GM12891 (cell line): ENCODE measurements at regions not wholly inside any gene's neighbourhood (a gene's known extent, or its start where the extent isn't known, plus 50 kb on each side); places are given as distances from the start of the nearest gene placed in this dataset.
"Not testable (repeated sequence)": the region's sequence is repeated elsewhere in the genome, so short reads cannot be mapped to it uniquely, and the experiment has no call there.

Source experiments
- DNase-seq: peaks from one replicate; pipeline ENCODE4 v3.0.0; 2011; ENCODE audit warnings: low spot score; ENCODE audit not compliant: insufficient read length
- FAIRE-seq: peaks from 2 replicates; lab custom pipeline; 2011; peaks lifted over from hg19 to GRCh38; lab: Jason Lieb, UNC
- PAX5 ChIP-seq: IDR thresholded peaks from 2 replicates; pipeline ENCODE4 v1.6.1; 2011; ENCODE audit warnings: low read length, moderate library complexity, mild to moderate bottlenecking; ENCODE audit not compliant: insufficient read depth, severe bottlenecking
- POLR2A ChIP-seq: IDR thresholded peaks from 2 replicates; pipeline ENCODE4 v1.6.1; 2011; ENCODE audit warnings: low read depth, low read length, control low read depth
- POLR2AphosphoS5 ChIP-seq: IDR thresholded peaks from 2 replicates; pipeline ENCODE4 v1.6.1; 2011; ENCODE audit warnings: low read depth, low read length, control low read depth
- POU2F2 ChIP-seq: IDR thresholded peaks from 2 replicates; pipeline ENCODE4 v1.6.1; 2011; ENCODE audit warnings: low read depth, mild to moderate bottlenecking, control low read depth, low read length, moderate library complexity
- SPI1 ChIP-seq: IDR thresholded peaks from 2 replicates; pipeline ENCODE4 v1.6.1; 2011; ENCODE audit warnings: low read depth, low read length, control low read depth
- TAF1 ChIP-seq: IDR thresholded peaks from 2 replicates; pipeline ENCODE4 v1.6.1; 2011; ENCODE audit warnings: low read depth, low read length, control low read depth

GRCh38 chr15:89023311-89023961 lies 64.8 kb upstream of the ABHD2 start:
- no peak for DNase-seq
- no peak for FAIRE-seq
- TF ChIP-seq POLR2A (no peak), POU2F2 (no peak), TAF1 (no peak), POLR2AphosphoS5 (no peak), SPI1 (no peak)

DNA sequence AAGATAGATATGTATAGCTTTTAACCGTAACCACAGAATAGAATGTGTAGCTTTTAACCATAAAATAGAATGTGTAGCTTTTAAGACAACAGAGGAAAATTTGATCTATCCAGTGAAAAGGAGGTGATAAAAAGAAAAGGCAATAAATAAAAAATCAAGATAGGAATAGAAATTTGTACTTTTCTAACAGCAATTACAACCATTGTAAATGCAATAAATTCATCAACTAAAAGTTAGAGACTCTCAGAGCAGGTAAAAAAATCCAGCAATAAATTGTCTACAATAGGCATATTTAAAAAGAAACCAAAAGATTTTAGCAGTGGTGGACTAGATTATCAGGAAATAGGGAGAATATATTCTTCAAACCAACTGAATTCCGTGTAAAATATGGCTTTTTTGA lies 63.8 kb upstream of the ABHD2 start:
- TF ChIP-seq POU2F2 (no peak), TAF1 (no peak), POLR2AphosphoS5 (no peak), PAX5 (no peak), POLR2A (no peak), SPI1 (no peak)
- DNase-seq (no peak), FAIRE-seq (no peak)

DNA sequence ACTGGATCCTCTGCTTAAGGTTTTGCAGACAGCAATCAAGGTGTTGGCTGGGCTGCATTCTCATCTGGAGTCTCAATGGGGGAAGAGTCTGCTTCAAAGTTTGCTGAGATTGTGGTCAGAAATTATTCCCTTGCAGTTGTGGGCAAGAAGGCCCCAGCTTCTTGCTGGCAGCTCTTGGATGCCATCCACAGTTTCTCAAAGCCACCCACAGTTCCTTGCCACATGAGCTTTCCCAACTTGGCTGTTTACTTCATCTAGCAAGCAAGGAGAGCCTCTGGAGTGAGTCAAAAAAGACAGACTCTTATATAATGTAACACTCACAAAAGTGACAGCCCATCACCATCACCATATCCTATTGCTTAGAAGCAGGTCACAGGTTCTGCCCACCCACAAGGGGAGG lies 62.1 kb upstream of the ABHD2 start:
- DNase-seq (no peak), FAIRE-seq (no peak)

GRCh38 chr15:89028036-89028435 lies 60.2 kb upstream of the ABHD2 start:
- FAIRE-seq = no peak
- no peak for TF ChIP-seq POLR2A
- no peak for TF ChIP-seq POU2F2
- TF ChIP-seq POLR2AphosphoS5 = no peak
- TF ChIP-seq PAX5 = no peak
- TF ChIP-seq TAF1 = no peak
- no peak for TF ChIP-seq SPI1
- no peak for DNase-seq

More for the DNA sequence above, 62.1 kb upstream of the ABHD2 start:
- no peak for TF ChIP-seq POU2F2

DNA sequence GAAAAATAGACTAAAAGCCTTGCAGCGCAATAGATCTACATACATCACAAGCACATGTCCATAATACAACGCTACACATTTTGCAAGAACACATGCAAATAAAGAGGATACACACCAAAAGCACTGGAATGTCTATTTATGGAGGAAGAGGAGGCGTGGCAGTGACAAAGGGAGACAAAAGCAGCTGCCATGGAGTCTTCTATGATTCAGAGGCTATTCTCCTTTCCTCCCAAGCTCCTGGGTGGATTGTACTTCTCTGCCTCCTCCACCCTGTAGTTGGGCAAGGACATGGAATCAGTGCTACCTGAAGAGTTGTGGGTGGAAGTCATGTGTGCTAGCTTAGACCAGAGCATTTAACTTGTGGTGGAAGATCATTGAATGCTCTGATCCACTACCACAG lies 57.9 kb upstream of the ABHD2 start:
- TF ChIP-seq POU2F2 (no peak), TAF1 (no peak), POLR2A (no peak), PAX5 (no peak), SPI1 (no peak), POLR2AphosphoS5 (no peak)
- FAIRE-seq (no peak), DNase-seq (no peak)

DNA sequence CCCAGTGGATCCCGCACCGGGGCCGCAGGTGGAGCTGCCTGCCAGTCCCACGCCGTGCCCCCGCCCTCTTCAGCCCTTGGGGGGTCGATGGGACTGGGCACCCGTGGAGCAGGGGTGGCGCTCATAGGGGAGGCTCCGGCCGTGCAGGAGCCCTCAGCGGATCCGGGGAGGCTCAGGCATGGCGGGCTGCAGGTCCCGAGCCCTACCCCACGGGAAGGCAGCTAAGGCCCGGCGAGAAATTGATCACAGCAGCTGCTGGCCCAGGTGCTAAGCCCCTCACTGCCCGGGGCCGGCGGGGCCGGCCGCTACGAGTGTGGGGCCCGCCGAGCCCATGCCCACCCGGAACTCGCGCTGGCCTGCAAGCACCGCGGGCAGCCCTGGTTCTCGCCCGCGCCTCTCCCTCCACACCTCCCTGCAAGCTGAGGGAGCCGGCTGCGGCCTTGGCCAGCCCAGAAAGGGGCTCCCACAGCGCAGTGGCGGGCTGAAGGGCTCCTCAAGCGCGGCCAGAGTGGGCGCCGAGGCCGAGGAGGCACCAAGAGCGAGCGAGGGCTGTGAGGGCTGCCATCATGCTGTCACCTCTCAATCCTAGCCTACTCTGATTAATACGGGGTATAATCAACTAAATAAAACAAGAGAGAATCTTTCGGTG lies 56.5 kb upstream of the ABHD2 start:
- not testable (repeated sequence) for DNase-seq, FAIRE-seq

DNA sequence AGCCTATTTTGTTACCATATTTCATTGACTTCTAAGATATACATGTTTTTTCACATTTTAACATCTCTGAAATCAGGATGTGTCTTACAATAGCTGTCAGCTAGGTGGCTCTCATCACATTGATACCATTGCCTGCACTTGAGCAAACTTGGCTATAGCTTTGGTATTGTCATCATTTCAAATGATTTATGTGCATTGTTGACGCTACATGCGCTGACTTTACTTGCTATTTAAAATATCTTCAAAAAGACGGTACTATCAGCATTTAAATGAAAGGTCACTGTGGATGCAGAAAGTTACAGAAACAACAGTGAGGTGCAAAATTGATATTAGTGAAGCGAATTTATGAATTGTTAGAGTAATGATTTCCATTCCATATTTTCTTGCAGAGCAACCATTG lies 54.0 kb upstream of the ABHD2 start:
- DNase-seq = no peak
- FAIRE-seq = no peak
- TF ChIP-seq POLR2A = no peak
- TF ChIP-seq SPI1 = no peak

- no peak for TF ChIP-seq TAF1
- no peak for TF ChIP-seq POU2F2
- TF ChIP-seq POLR2A = no peak
- TF ChIP-seq PAX5 = no peak
- no peak for TF ChIP-seq SPI1
- TF ChIP-seq POLR2AphosphoS5 = no peak
- FAIRE-seq (no peak), DNase-seq (no peak)
Measured at GRCh38 chr15:89035150-89035549, 53.1 kb upstream of the ABHD2 start.

DNA sequence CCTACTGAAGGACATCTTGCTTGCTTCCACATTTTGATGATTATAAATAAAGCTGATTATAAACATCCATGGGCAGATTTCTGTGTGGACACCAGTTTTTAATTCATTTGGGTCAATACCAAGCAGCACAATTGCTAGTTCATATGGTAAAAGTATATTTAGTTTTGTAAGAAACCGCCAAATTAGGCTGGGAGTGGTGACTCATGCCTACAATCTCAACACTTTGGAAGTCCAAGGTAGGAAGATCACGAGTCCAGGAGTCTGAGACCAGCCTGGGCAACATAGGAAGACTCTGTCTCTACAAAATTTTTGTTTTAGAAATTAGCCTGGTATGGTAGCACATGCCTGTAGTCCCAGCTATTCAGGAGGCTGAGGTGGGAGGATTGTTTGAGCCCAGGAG lies 52.6 kb upstream of the ABHD2 start:
- FAIRE-seq (no peak), DNase-seq (no peak)
- TF ChIP-seq POLR2A (no peak), SPI1 (no peak), POU2F2 (no peak), POLR2AphosphoS5 (no peak), TAF1 (no peak)

DNA sequence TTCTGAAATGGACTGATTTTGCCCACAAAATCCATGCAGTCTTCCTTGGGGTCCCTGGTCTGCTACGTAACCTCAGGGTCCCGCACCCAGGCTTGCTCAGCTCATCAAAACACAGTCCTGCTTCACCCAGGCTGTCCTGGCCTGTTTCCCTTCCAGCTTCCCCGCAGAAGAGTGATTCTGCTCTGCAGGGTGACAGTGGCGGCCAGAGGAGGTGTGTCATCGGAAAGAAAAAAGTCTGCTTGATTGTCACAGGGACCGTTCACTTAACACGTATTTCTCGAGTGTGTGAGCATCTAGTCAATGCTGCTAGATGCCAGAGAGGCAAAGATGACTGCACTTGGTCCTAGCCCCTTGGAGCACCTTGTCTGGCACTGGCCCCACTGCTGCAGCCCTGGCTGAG lies 50.1 kb upstream of the ABHD2 start:
- no peak for DNase-seq
- no peak for FAIRE-seq
- TF ChIP-seq POLR2A = no peak
- TF ChIP-seq TAF1 = no peak
- TF ChIP-seq POU2F2 = no peak
- no peak for TF ChIP-seq POLR2AphosphoS5
- no peak for TF ChIP-seq PAX5
- no peak for TF ChIP-seq SPI1
